ENCODE measurements at regions not wholly inside any gene's neighbourhood (a gene's known extent, or its start where the extent isn't known, plus 50 kb on each side); places are given as distances from the start of the nearest gene placed in this dataset.

DNA sequence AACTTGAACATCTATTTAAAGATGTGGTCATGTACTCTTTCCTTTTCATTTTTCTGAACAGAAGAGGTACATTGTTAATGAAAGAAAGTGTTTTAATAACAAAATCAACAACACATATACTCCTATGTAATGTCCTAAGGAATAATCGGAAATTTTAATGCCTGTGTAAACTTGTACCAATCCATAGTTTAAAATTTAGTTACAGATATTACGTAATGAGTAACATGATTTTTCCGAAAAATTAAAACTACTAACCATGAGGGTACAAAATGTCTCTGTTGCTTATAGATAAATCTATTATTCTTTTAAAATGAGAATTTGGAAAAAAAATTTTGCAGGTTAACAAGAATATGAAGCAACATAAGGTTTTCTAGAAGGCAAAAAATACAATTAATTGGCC is 220.1 kb downstream of the BCAT1 start:
- no peaks in the 10 kb centered on the region for H4K20me1 ChIP-seq (ENCODE audit: insufficient read depth)
- DNase-seq (ENCODE audit: low read depth, low spot score) (no peak), ATAC-seq (no peak)
- CTCF ChIA-PET, result no interaction called here
- intact Hi-C loops (cut with micrococcal nuclease), result no loop called here
- no peak overlapping the region for H3K27ac ChIP-seq (ENCODE audit: low read depth, low read length)
- no peaks in the 10 kb centered on the region for H3K27me3 ChIP-seq (ENCODE audit: insufficient read depth, low read length)
- H3K4me1 ChIP-seq (ENCODE audit: control insufficient read depth in 1 of 2, insufficient read depth in 2 of 2, low read length in 2 of 2), result no peaks in the 10 kb centered on the region
- no peaks in the 10 kb centered on the region for H3K79me2 ChIP-seq (ENCODE audit: insufficient read depth, low read length)
- TF ChIP-seq JUND (IDR thresholded peaks at IDR 0.05) (no peak), FOSL1 (IDR thresholded peaks at IDR 0.05; ENCODE audit: low read depth) (no peak), RAD21 (IDR thresholded peaks at IDR 0.05; ENCODE audit: low read depth) (no peak), REST (IDR thresholded peaks at IDR 0.05; ENCODE audit: low read depth) (no peak), ELF1 (IDR thresholded peaks at IDR 0.05; ENCODE audit: borderline replicate concordance, low read depth) (no peak), POLR2A (IDR thresholded peaks at IDR 0.05; ENCODE audit: borderline replicate concordance, extremely low read depth, insufficient read depth, insufficient read length) (no peak), ZFX (IDR thresholded peaks at IDR 0.05) (no peak), EZH2 (IDR thresholded peaks at IDR 0.05) (no peak), CTCF (IDR thresholded peaks at IDR 0.05 in 2 of 3, conservative IDR thresholded peaks at IDR 0.05 in 1 of 3; ENCODE audit: borderline replicate concordance in 1 of 3, insufficient read depth in 1 of 3, low read depth in 2 of 3, low read length in 2 of 3) (no peak), ZNF274 (IDR thresholded peaks at IDR 0.05; ENCODE audit: low read depth, low read length) (no peak)
- RAD21 ChIA-PET (ENCODE audit: low non-redundant PET in 1 of 2, low total read pairs in 2 of 2, uncharacterized antibody in 2 of 2, unreplicated experiment in 2 of 2), result no interaction called here
- POLR2A ChIA-PET, result no interaction called here
- H3K4me3 ChIP-seq (replicated peaks in 1 of 2; ENCODE audit: low read depth in 1 of 2, low read length in 2 of 2), result no peak overlapping the region
- H3K9me3 ChIP-seq (ENCODE audit: control insufficient read depth in 1 of 2, insufficient read depth in 1 of 2, low read depth in 1 of 2, low read length in 2 of 2), result no peaks in the 10 kb centered on the region
- no TSS peak for BruUV-seq (replicated peaks)
- no peak overlapping the region for H3K9ac ChIP-seq (ENCODE audit: low read length)
- H3K36me3 ChIP-seq (ENCODE audit: control insufficient read depth in 1 of 2, insufficient read depth in 2 of 2, low read length in 2 of 2), result no peaks in the 10 kb centered on the region
- H3K4me2 ChIP-seq (ENCODE audit: low read length), result no peak overlapping the region
- H2AFZ ChIP-seq (ENCODE audit: low read depth, low read length, poor library complexity, severe bottlenecking), result no peak overlapping the region
- H3K9me2 ChIP-seq (ENCODE audit: insufficient read depth), result no peaks in the 10 kb centered on the region

All from HCT116 (cell line).